H1 (cell line): ENCODE measurements at regions not wholly inside any gene's neighbourhood (a gene's known extent, or its start where the extent isn't known, plus 50 kb on each side); places are given as distances from the start of the nearest gene placed in this dataset.

Experiments used
- CTCF ChIA-PET: fragments of 300-600 bp; sonication (Branson Sonifier 250); formaldehyde crosslinking; loops from one replicate; lab custom pipeline; 2021; ENCODE audit not compliant: partially characterized antibody; lab: Charles Lee
- POLR2A ChIA-PET: fragments of 300-600 bp; sonication (Branson Sonifier 250); formaldehyde crosslinking; loops from one replicate; lab custom pipeline; 2021; ENCODE audit warnings: inconsistent platforms; ENCODE audit not compliant: partially characterized antibody; lab: Charles Lee
- DNase-seq, 2 experiments: peaks; one replicate each; pipeline versions ENCODE4 v3.0.0 to v3.0.0-alpha.2; 2010 to 2022; ENCODE audit warnings: low spot score in 2 of 2, low read depth in 1 of 2, mixed read lengths in 1 of 2
- FAIRE-seq: peaks from 2 replicates; lab custom pipeline; 2011; peaks lifted over from hg19 to GRCh38; lab: Jason Lieb, UNC
- H2AFZ ChIP-seq: 2 replicates; pipeline ENCODE4 v1.8.1; 2012; ENCODE audit warnings: low read length, inconsistent platforms
- H2AK5ac ChIP-seq: 2 replicates; pipeline ENCODE4 v1.6.1; 2013; ENCODE audit warnings: low read depth, low read length
- H2BK120ac ChIP-seq: replicated peaks from 2 replicates; pipeline ENCODE3; 2013; ENCODE audit warnings: low read depth, low read length, inconsistent platforms
- H2BK12ac ChIP-seq: 2 replicates; pipeline ENCODE4 v1.6.1; 2013; ENCODE audit warnings: low read depth, low read length
- H2BK15ac ChIP-seq: 2 replicates; pipeline ENCODE4 v1.6.1; 2013; ENCODE audit warnings: low read length
- H2BK20ac ChIP-seq: 2 replicates; pipeline ENCODE4 v1.6.1; 2013; ENCODE audit warnings: low read length
- H2BK5ac ChIP-seq: 2 replicates; pipeline ENCODE4 v1.6.1; 2013; ENCODE audit warnings: low read depth, low read length
- H3K14ac ChIP-seq: 2 replicates; pipeline ENCODE4 v1.6.1; 2013; ENCODE audit warnings: inconsistent platforms; ENCODE audit not compliant: insufficient read length
- H3K18ac ChIP-seq: 2 replicates; pipeline ENCODE4 v1.6.1; 2013; ENCODE audit warnings: low read length; ENCODE audit errors: extremely low read depth
- H3K23ac ChIP-seq: 2 replicates; pipeline ENCODE4 v1.6.1; 2013; ENCODE audit warnings: inconsistent platforms; ENCODE audit not compliant: insufficient read length
- H3K23me2 ChIP-seq: 2 replicates; pipeline ENCODE4 v1.6.1; 2013; ENCODE audit warnings: low read depth, low read length
- H3K27ac ChIP-seq: 2 replicates; pipeline ENCODE4 v1.6.1; 2011; ENCODE audit warnings: low read depth, low read length, inconsistent platforms
- H3K27me3 ChIP-seq, 4 experiments: replicated peaks in 1 of 4; 1 replicate in 1 of 4; 2 replicates in 3 of 4; pipeline versions ENCODE4 v1.6.1 to v1.8.1; 2011 to 2013; ENCODE audit warnings: low read length in 3 of 4, mild to moderate bottlenecking in 3 of 4, inconsistent platforms in 2 of 4, mixed read lengths in 2 of 4, moderate library complexity in 1 of 4; ENCODE audit not compliant: control insufficient read depth in 3 of 4, insufficient read depth in 3 of 4; ENCODE audit errors: extremely low read depth in 1 of 4
- H3K36me3 ChIP-seq, 4 experiments: 2 replicates each; pipeline versions ENCODE4 v1.6.1 to v1.8.1; 2011 to 2013; ENCODE audit warnings: mild to moderate bottlenecking in 4 of 4, low read length in 3 of 4, moderate library complexity in 2 of 4, control low read depth in 1 of 4, inconsistent platforms in 1 of 4; ENCODE audit not compliant: insufficient read depth in 4 of 4, control insufficient read depth in 2 of 4
- H3K4ac ChIP-seq: replicated peaks from 2 replicates; pipeline ENCODE3; 2013; ENCODE audit warnings: low read length, low read depth, mixed read lengths, inconsistent platforms; ENCODE audit not compliant: insufficient read length
- H3K4me1 ChIP-seq, 4 experiments: replicated peaks in 1 of 4; 1 replicate in 1 of 4; 2 replicates in 3 of 4; pipeline versions ENCODE4 v1.6.1 to v1.8.1; 2011 to 2013; ENCODE audit warnings: low read length in 3 of 4, inconsistent platforms in 2 of 4, mixed read lengths in 1 of 4; ENCODE audit not compliant: insufficient read depth in 4 of 4, control insufficient read depth in 3 of 4
- H3K4me2 ChIP-seq, 2 experiments: 2 replicates each; pipeline versions ENCODE4 v1.6.1 to v1.8.1; 2011 to 2013; ENCODE audit warnings: low read depth in 2 of 2, low read length in 2 of 2, control low read depth in 1 of 2, inconsistent platforms in 1 of 2, mild to moderate bottlenecking in 1 of 2; ENCODE audit not compliant: insufficient read depth in 1 of 2
- H3K4me3 ChIP-seq, 4 experiments: fragments of 200-600, 300-600 bp in 1 of 4; sonication (generic), shearing (Covaris generic), sonication (Bioruptor Twin) in 1 of 4; 2 replicates each; pipeline versions ENCODE4 v1.5.1 to v1.8.1; 2011 to 2016; ENCODE audit warnings: low read length in 4 of 4, low read depth in 3 of 4, control low read depth in 2 of 4, inconsistent platforms in 2 of 4, mild to moderate bottlenecking in 2 of 4, mixed read lengths in 1 of 4, moderate library complexity in 1 of 4; ENCODE audit not compliant: insufficient read depth in 2 of 4; ENCODE audit errors: extremely low read depth in 1 of 4
- H3K56ac ChIP-seq: replicated peaks from 2 replicates; pipeline ENCODE3; 2013; ENCODE audit warnings: low read depth, mild to moderate bottlenecking, mixed read lengths, low read length, inconsistent platforms; ENCODE audit not compliant: insufficient read length
- H3K79me1 ChIP-seq: 2 replicates; pipeline ENCODE4 v1.6.1; 2013; ENCODE audit warnings: low read depth, low read length, control low read depth
- H3K79me2 ChIP-seq, 2 experiments: 2 replicates each; pipeline versions ENCODE4 v1.6.1 to v1.8.1; 2012 to 2013; ENCODE audit warnings: low read length in 2 of 2, mild to moderate bottlenecking in 2 of 2, inconsistent platforms in 1 of 2; ENCODE audit not compliant: insufficient read depth in 2 of 2, control insufficient read depth in 1 of 2
- H3K9ac ChIP-seq, 4 experiments: replicated peaks in 1 of 4; 1 replicate in 1 of 4; 2 replicates in 3 of 4; pipeline versions ENCODE4 v1.6.1 to v1.8.1; 2011 to 2013; ENCODE audit warnings: low read depth in 3 of 4, low read length in 3 of 4, control low read depth in 2 of 4, mild to moderate bottlenecking in 2 of 4, moderate library complexity in 2 of 4, inconsistent platforms in 1 of 4; ENCODE audit errors: extremely low read depth in 1 of 4
- H3K9me3 ChIP-seq, 2 experiments: 2 replicates each; pipeline versions ENCODE4 v1.6.1 to v1.8.1; 2012 to 2013; ENCODE audit warnings: mild to moderate bottlenecking in 2 of 2, moderate library complexity in 2 of 2, control low read depth in 1 of 2, inconsistent platforms in 1 of 2, low read depth in 1 of 2, low read length in 1 of 2, mixed read lengths in 1 of 2; ENCODE audit not compliant: insufficient read depth in 2 of 2
- H4K20me1 ChIP-seq, 2 experiments: replicated peaks in 1 of 2; 2 replicates each; pipeline versions ENCODE3 to v1.8.1; 2011 to 2013; ENCODE audit warnings: inconsistent platforms in 2 of 2, low read length in 2 of 2, mild to moderate bottlenecking in 1 of 2; ENCODE audit not compliant: insufficient read depth in 2 of 2, control insufficient read depth in 1 of 2
- H4K5ac ChIP-seq: 2 replicates; pipeline ENCODE4 v1.6.1; 2013; ENCODE audit warnings: low read length, low read depth, mixed read lengths, inconsistent platforms; ENCODE audit not compliant: insufficient read length
- H4K8ac ChIP-seq: 2 replicates; pipeline ENCODE4 v1.8.0; 2013; ENCODE audit warnings: mild to moderate bottlenecking, moderate library complexity, low read length, inconsistent platforms; ENCODE audit not compliant: insufficient read depth; ENCODE audit errors: extremely low read depth
- H4K91ac ChIP-seq: replicated peaks from 2 replicates; pipeline ENCODE3; 2013; ENCODE audit warnings: low read length, mixed read lengths, inconsistent platforms; ENCODE audit not compliant: insufficient read length
- BACH1 ChIP-seq: IDR thresholded peaks from 2 replicates; pipeline ENCODE4 v1.6.1; 2012; ENCODE audit warnings: low read length, improper control_type of control experiment
- BRCA1 ChIP-seq: IDR thresholded peaks from 2 replicates; pipeline ENCODE4 v1.6.1; 2012; ENCODE audit warnings: low read depth, low read length, improper control_type of control experiment
- EP300 ChIP-seq, 2 experiments: IDR thresholded peaks; 1 replicate in 1 of 2; 2 replicates in 1 of 2; pipeline ENCODE4 v1.6.1; 2011 to 2012; ENCODE audit warnings: low read depth in 2 of 2, low read length in 2 of 2, mild to moderate bottlenecking in 2 of 2, borderline replicate concordance in 1 of 2, inconsistent platforms in 1 of 2, moderate library complexity in 1 of 2
- GABPA ChIP-seq: IDR thresholded peaks from 2 replicates; pipeline ENCODE4 v1.6.1; 2011; ENCODE audit warnings: mild to moderate bottlenecking, low read length, moderate library complexity, borderline replicate concordance; ENCODE audit not compliant: insufficient read depth
- HDAC2 ChIP-seq, 2 experiments: fragments of 300-600 bp in 1 of 2; sonication (generic) in 1 of 2; IDR thresholded peaks; 2 replicates each; pipeline ENCODE4 v1.6.1; 2011 to 2012; ENCODE audit warnings: low read depth in 2 of 2, low read length in 2 of 2, mild to moderate bottlenecking in 2 of 2, moderate library complexity in 2 of 2, borderline replicate concordance in 1 of 2, inconsistent platforms in 1 of 2
- MAX ChIP-seq: IDR thresholded peaks from 2 replicates; pipeline ENCODE4 v1.6.1; 2012; ENCODE audit warnings: inconsistent platforms
- NANOG ChIP-seq: IDR thresholded peaks from 2 replicates; pipeline ENCODE4 v1.6.1; 2011; ENCODE audit warnings: low read length, low read depth, mild to moderate bottlenecking, inconsistent platforms; ENCODE audit not compliant: insufficient read depth, poor library complexity, severe bottlenecking
- PHF8 ChIP-seq: fragments of 200-600 bp; sonication (generic); conservative IDR thresholded peaks from 2 replicates; pipeline ENCODE4 v1.7.1; 2012; ENCODE audit warnings: low read depth, mild to moderate bottlenecking, inconsistent platforms, low read length, moderate library complexity
- RNF2 ChIP-seq: fragments of 200-900, 300-1000 bp; sonication (generic); IDR thresholded peaks from 2 replicates; pipeline ENCODE4 v1.7.1; 2016; ENCODE audit warnings: borderline replicate concordance, low read depth, mild to moderate bottlenecking, antibody characterized with exemption, low read length; ENCODE audit not compliant: poor library complexity, severe bottlenecking; ENCODE audit errors: missing control alignments
- RXRA ChIP-seq: IDR thresholded peaks from 2 replicates; pipeline ENCODE4 v1.6.1; 2011; ENCODE audit warnings: low read depth, mild to moderate bottlenecking, low read length, moderate library complexity; ENCODE audit not compliant: insufficient read depth
- SP2 ChIP-seq: IDR thresholded peaks from 2 replicates; pipeline ENCODE4 v1.6.1; 2012; ENCODE audit warnings: mild to moderate bottlenecking, low read length, inconsistent platforms
- SP4 ChIP-seq: IDR thresholded peaks from 2 replicates; pipeline ENCODE4 v1.6.1; 2012; ENCODE audit warnings: low read length, inconsistent platforms
- TEAD4 ChIP-seq: IDR thresholded peaks from 2 replicates; pipeline ENCODE4 v1.6.1; 2012; ENCODE audit warnings: low read depth, low read length, inconsistent platforms, mixed read lengths
- YY1 ChIP-seq: IDR thresholded peaks from 2 replicates; pipeline ENCODE4 v1.6.1; 2011; ENCODE audit warnings: low read depth, mild to moderate bottlenecking, low read length
- WGBS, 2 experiments: shearing (Covaris generic) in 1 of 2; methylation state at CpG; one replicate each; pipeline versions ENCODE4 v1.1.6 to v1.1.7; 2013 to 2015; ENCODE audit warnings: low lambda C conversion rate in 2 of 2, mixed read lengths in 2 of 2, inconsistent platforms in 1 of 2, low coverage in 1 of 2, missing lambda C conversion rate in 1 of 2; ENCODE audit not compliant: insufficient replicate concordance in 2 of 2, insufficient coverage in 1 of 2, insufficient read length in 1 of 2; ENCODE audit errors: extremely low coverage in 1 of 2, missing lambda C conversion rate in 1 of 2; 5-methylcytosine and 5-hydroxymethylcytosine counted together

GRCh38 chr2:204250692-204251091, 294.6 kb upstream of the PARD3B start:
- DNase-seq (no peak), FAIRE-seq (no peak)
- H2BK12ac ChIP-seq, result no peak overlapping the region
- H3K14ac ChIP-seq, result no peak overlapping the region
- no peak overlapping the region for H3K27ac ChIP-seq
- no peaks in the 10 kb centered on the region for H3K4me1 ChIP-seq
- H2AFZ ChIP-seq, result no peak overlapping the region
- H3K9me3 ChIP-seq, result no peaks in the 10 kb centered on the region
- H3K4me3 ChIP-seq, result no peak overlapping the region
- no peak overlapping the region for H2AK5ac ChIP-seq
- H3K23ac ChIP-seq, result no peak overlapping the region
- no peak overlapping the region for H2BK5ac ChIP-seq
- H3K27me3 ChIP-seq, result peaks cover 0 to 1% (median 0%) of the 10 kb centered on the region in 4 experiments; a peak in 1 of 7 replicates
- H3K36me3 ChIP-seq, result no peaks in the 10 kb centered on the region
- no peak overlapping the region for H3K9ac ChIP-seq
- ChIA-PET POLR2A (no interaction called here), CTCF (interaction anchor here (0.5 to 4.8 kb wide), 8 partner anchors 10 to 1803 kb away, joined by 3 to 41 read pairs (median 4); no protein-coding TSS in a partner anchor)
- H4K5ac ChIP-seq, result no peak overlapping the region
- no peaks in the 10 kb centered on the region for H3K23me2 ChIP-seq
- H3K18ac ChIP-seq, result no peak overlapping the region
- no peak overlapping the region for H2BK120ac ChIP-seq
- no peaks in the 10 kb centered on the region for H4K20me1 ChIP-seq
- no peaks in the 10 kb centered on the region for H3K79me1 ChIP-seq
- no peak overlapping the region for H2BK20ac ChIP-seq
- H4K91ac ChIP-seq, result no peak overlapping the region
- no peaks in the 10 kb centered on the region for H3K79me2 ChIP-seq
- H3K4ac ChIP-seq, result no peak overlapping the region
- no peak overlapping the region for H2BK15ac ChIP-seq
- no peak overlapping the region for H3K56ac ChIP-seq
- WGBS, 2 experiments, result 72% methylated on average over 2 of the region's 2 CpGs; no CpG with 5 or more reads in 1 of the 2 experiments
- no peak overlapping the region for H4K8ac ChIP-seq
- no peak overlapping the region for H3K4me2 ChIP-seq
- TF ChIP-seq RNF2, result no peak
- no peak for TF ChIP-seq GABPA
- no peak for TF ChIP-seq BRCA1
- no peak for TF ChIP-seq EP300 (IDR thresholded peaks at IDR 0.05; ENCODE audit: borderline replicate concordance in 1 of 2, low read depth in 2 of 2, low read length in 2 of 2)
- TF ChIP-seq SP2, result no peak
- no peak for TF ChIP-seq BACH1
- TF ChIP-seq SP4, result no peak
- no peak for TF ChIP-seq TEAD4
- TF ChIP-seq MAX, result no peak
- no peak for TF ChIP-seq RXRA
- no peak for TF ChIP-seq HDAC2 (IDR thresholded peaks at IDR 0.05; ENCODE audit: borderline replicate concordance in 1 of 2, low read depth in 2 of 2, low read length in 2 of 2)
- TF ChIP-seq PHF8, result no peak
- no peak for TF ChIP-seq NANOG
- TF ChIP-seq YY1, result no peak
